Suprapubic skin (tissue), 3 donors: ENCODE measurements at regions not wholly inside any gene's neighbourhood (a gene's known extent, or its start where the extent isn't known, plus 50 kb on each side); places are given as distances from the start of the nearest gene placed in this dataset.

Source experiments
- CTCF ChIP-seq, 2 donors: fragments of 200-600 bp in 1 of 2; fragments of 450-650 bp in 1 of 2; sonication (generic) in 1 of 2; IDR thresholded peaks; one replicate each; pipeline ENCODE4 v1.5.1; 2016 to 2019; ENCODE audit warnings: antibody characterized with exemption in 2 of 2, mild to moderate bottlenecking in 1 of 2, moderate library complexity in 1 of 2
- POLR2A ChIP-seq, 2 donors: fragments of 450-650 bp; IDR thresholded peaks; one replicate each; pipeline ENCODE4 v1.6.1; 2017; ENCODE audit warnings: antibody characterized with exemption in 2 of 2, mild to moderate bottlenecking in 2 of 2, moderate library complexity in 2 of 2

GRCh38 chr18:78414302-78414701 is 565.3 kb upstream of the SALL3 start:
- no peak for TF ChIP-seq POLR2A (IDR thresholded peaks at IDR 0.05)
- no peak for TF ChIP-seq CTCF (IDR thresholded peaks at IDR 0.05)
